ENCODE measurements at regions not wholly inside any gene's neighbourhood (a gene's known extent, or its start where the extent isn't known, plus 50 kb on each side); places are given as distances from the start of the nearest gene placed in this dataset.

- Histone ChIP-seq H3K4me3 (no peak overlapping the region), H3K27me3 (no peaks in the 10 kb centered on the region), H3K9me3 (peaks cover 0 to 4% (median under 1%) of the 10 kb centered on the region in 4 donors), H3K36me3 (peaks cover 0 to 6% (median 0%) of the 10 kb centered on the region in 4 donors), H3K4me1 (no peaks in the 10 kb centered on the region), H3K27ac (replicated peaks in 1 of 4) (no peak overlapping the region)
- no peak for DNase-seq (ENCODE audit: extremely low spot score)
- no peak for TF ChIP-seq POLR2A (IDR thresholded peaks at IDR 0.05; ENCODE audit: low read depth)
- TF ChIP-seq, protein P1, sequence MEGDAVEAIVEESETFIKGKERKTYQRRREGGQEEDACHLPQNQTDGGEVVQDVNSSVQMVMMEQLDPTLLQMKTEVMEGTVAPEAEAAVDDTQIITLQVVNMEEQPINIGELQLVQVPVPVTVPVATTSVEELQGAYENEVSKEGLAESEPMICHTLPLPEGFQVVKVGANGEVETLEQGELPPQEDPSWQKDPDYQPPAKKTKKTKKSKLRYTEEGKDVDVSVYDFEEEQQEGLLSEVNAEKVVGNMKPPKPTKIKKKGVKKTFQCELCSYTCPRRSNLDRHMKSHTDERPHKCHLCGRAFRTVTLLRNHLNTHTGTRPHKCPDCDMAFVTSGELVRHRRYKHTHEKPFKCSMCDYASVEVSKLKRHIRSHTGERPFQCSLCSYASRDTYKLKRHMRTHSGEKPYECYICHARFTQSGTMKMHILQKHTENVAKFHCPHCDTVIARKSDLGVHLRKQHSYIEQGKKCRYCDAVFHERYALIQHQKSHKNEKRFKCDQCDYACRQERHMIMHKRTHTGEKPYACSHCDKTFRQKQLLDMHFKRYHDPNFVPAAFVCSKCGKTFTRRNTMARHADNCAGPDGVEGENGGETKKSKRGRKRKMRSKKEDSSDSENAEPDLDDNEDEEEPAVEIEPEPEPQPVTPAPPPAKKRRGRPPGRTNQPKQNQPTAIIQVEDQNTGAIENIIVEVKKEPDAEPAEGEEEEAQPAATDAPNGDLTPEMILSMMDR (IDR thresholded peaks at IDR 0.05), result no peak
- no peak for TF ChIP-seq EP300 (IDR thresholded peaks at IDR 0.05)
- no peak for TF ChIP-seq POLR2AphosphoS5 (IDR thresholded peaks at IDR 0.05)
- intact Hi-C loops (cut with DNase I), result no loop called here
- 97% methylated on average over 14 of the region's 14 CpGs for WGBS
These were observed 295.3 kb upstream of the RGS6 start for GRCh38 chr14:71636820-71637471.

- Histone ChIP-seq H3K27me3 (no peaks in the 10 kb centered on the region), H3K4me3 (no peak overlapping the region), H3K27ac (replicated peaks in 1 of 4) (no peak overlapping the region), H3K36me3 (peaks cover 0 to 6% (median 0%) of the 10 kb centered on the region in 4 donors), H3K4me1 (no peaks in the 10 kb centered on the region), H3K9me3 (peaks cover 0 to 11% (median 2%) of the 10 kb centered on the region in 4 donors)
- intact Hi-C loops (cut with DNase I), result no loop called here
- WGBS, result 90% methylated on average over 3 of the region's 3 CpGs
- TF ChIP-seq POLR2AphosphoS5 (IDR thresholded peaks at IDR 0.05), result no peak
- no peak for TF ChIP-seq EP300 (IDR thresholded peaks at IDR 0.05)
- TF ChIP-seq, protein P1 (IDR thresholded peaks at IDR 0.05), result no peak
- TF ChIP-seq POLR2A (IDR thresholded peaks at IDR 0.05; ENCODE audit: low read depth), result no peak
- DNase-seq (ENCODE audit: extremely low spot score), result no peak
These were observed 293.6 kb upstream of the RGS6 start for GRCh38 chr14:71638523-71639196.

GRCh38 chr14:71642715-71643114 is 289.5 kb upstream of the RGS6 start:
- intact Hi-C loops (cut with DNase I), result no loop called here
- H3K4me3 ChIP-seq, result no peak overlapping the region
- WGBS, result 90% methylated on average over 1 of the region's 1 CpG
- DNase-seq (ENCODE audit: extremely low spot score), result no peak
- H3K4me1 ChIP-seq, result no peaks in the 10 kb centered on the region
- H3K36me3 ChIP-seq, result no peaks in the 10 kb centered on the region
- no peaks in the 10 kb centered on the region for H3K27me3 ChIP-seq
- no peak overlapping the region for H3K27ac ChIP-seq (replicated peaks in 1 of 4)
- TF ChIP-seq, protein P1 (IDR thresholded peaks at IDR 0.05), result no peak
- TF ChIP-seq POLR2AphosphoS5 (IDR thresholded peaks at IDR 0.05) (no peak), POLR2A (IDR thresholded peaks at IDR 0.05; ENCODE audit: low read depth) (no peak), EP300 (IDR thresholded peaks at IDR 0.05) (no peak)
- H3K9me3 ChIP-seq, result peaks cover 0 to 7% (median 2%) of the 10 kb centered on the region in 4 donors

GRCh38 chr14:71645656-71646055 is 286.6 kb upstream of the RGS6 start:
- no peaks in the 10 kb centered on the region for H3K27me3 ChIP-seq
- peaks cover 0 to 7% (median 2%) of the 10 kb centered on the region in 4 donors for H3K9me3 ChIP-seq
- no peak for DNase-seq (ENCODE audit: extremely low spot score)
- intact Hi-C loops (cut with DNase I), result no loop called here
- H3K27ac ChIP-seq (replicated peaks in 1 of 4), result no peak overlapping the region
- peaks cover 0 to 3% (median 1%) of the 10 kb centered on the region in 4 donors for H3K4me1 ChIP-seq
- no peak overlapping the region for H3K4me3 ChIP-seq
- WGBS, result 89% methylated on average over 4 of the region's 4 CpGs
- no peaks in the 10 kb centered on the region for H3K36me3 ChIP-seq
- TF ChIP-seq, protein P1 (IDR thresholded peaks at IDR 0.05), result no peak
- TF ChIP-seq POLR2AphosphoS5 (IDR thresholded peaks at IDR 0.05) (no peak), EP300 (IDR thresholded peaks at IDR 0.05) (no peak), POLR2A (IDR thresholded peaks at IDR 0.05; ENCODE audit: low read depth) (no peak)

Data from esophagus muscularis mucosa (tissue), 4 donors.